ENCODE measurements at regions not wholly inside any gene's neighbourhood (a gene's known extent, or its start where the extent isn't known, plus 50 kb on each side); places are given as distances from the start of the nearest gene placed in this dataset.

DNA sequence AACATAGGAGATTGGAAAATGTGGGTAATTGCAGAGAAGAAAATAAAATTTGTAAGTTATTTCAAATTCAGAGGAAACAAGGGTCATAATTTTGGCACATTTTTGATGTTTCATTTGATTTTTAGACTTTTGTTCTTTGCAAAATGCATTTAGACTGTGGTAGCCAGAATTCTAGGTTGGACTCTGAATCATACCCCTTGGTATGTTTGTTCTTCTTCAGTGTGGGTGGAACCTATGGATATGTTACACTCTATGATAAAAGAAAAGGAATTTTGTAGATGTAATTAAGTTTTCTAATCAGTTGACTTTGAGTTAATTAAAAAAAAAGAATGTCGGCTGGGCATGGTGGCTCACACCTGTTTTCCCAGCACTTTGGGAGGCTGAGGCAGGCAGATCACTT lies 827.0 kb downstream of the AACS start:
- TF ChIP-seq, protein P1, sequence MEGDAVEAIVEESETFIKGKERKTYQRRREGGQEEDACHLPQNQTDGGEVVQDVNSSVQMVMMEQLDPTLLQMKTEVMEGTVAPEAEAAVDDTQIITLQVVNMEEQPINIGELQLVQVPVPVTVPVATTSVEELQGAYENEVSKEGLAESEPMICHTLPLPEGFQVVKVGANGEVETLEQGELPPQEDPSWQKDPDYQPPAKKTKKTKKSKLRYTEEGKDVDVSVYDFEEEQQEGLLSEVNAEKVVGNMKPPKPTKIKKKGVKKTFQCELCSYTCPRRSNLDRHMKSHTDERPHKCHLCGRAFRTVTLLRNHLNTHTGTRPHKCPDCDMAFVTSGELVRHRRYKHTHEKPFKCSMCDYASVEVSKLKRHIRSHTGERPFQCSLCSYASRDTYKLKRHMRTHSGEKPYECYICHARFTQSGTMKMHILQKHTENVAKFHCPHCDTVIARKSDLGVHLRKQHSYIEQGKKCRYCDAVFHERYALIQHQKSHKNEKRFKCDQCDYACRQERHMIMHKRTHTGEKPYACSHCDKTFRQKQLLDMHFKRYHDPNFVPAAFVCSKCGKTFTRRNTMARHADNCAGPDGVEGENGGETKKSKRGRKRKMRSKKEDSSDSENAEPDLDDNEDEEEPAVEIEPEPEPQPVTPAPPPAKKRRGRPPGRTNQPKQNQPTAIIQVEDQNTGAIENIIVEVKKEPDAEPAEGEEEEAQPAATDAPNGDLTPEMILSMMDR (conservative IDR thresholded peaks at IDR 0.05; ENCODE audit: low read length) = no peak
- no peak for TF ChIP-seq EZH2phosphoT487 (IDR thresholded peaks at IDR 0.05; ENCODE audit: borderline replicate concordance, low read depth, low read length)
